Neuronal stem cell (in vitro differentiated cells): ENCODE measurements at regions not wholly inside any gene's neighbourhood (a gene's known extent, or its start where the extent isn't known, plus 50 kb on each side); places are given as distances from the start of the nearest gene placed in this dataset.

Source experiments
- DNase-seq: peaks from one replicate; pipeline ENCODE4 v3.0.0-alpha.2; 2013; ENCODE audit warnings: low spot score
- H2AFZ ChIP-seq: one replicate; pipeline ENCODE4 v1.6.1; 2013; ENCODE audit warnings: mild to moderate bottlenecking, low read length, inconsistent platforms
- H2AK5ac ChIP-seq: 2 replicates; pipeline ENCODE4 v1.6.1; 2013; ENCODE audit warnings: low read depth, mild to moderate bottlenecking, inconsistent platforms, low read length, moderate library complexity, mixed read lengths
- H2BK120ac ChIP-seq: 2 replicates; pipeline ENCODE4 v1.6.1; 2013; ENCODE audit warnings: low read depth, mild to moderate bottlenecking, inconsistent platforms, low read length, moderate library complexity, mixed read lengths
- H2BK12ac ChIP-seq: one replicate; pipeline ENCODE4 v1.6.1; 2013; ENCODE audit warnings: low read length, inconsistent platforms
- H2BK15ac ChIP-seq: 2 replicates; pipeline ENCODE4 v1.6.1; 2013; ENCODE audit warnings: mild to moderate bottlenecking, low read length, inconsistent platforms, mixed read lengths
- H2BK5ac ChIP-seq: one replicate; pipeline ENCODE4 v1.6.1; 2013; ENCODE audit warnings: inconsistent platforms, mild to moderate bottlenecking, low read length, moderate library complexity
- H3K14ac ChIP-seq: one replicate; pipeline ENCODE4 v1.6.1; 2013; ENCODE audit warnings: low read length, inconsistent platforms
- H3K18ac ChIP-seq: 2 replicates; pipeline ENCODE4 v1.6.1; 2013; ENCODE audit warnings: low read length, inconsistent platforms
- H3K23ac ChIP-seq: 2 replicates; pipeline ENCODE4 v1.6.1; 2013; ENCODE audit warnings: low read depth, mild to moderate bottlenecking, mixed read lengths, low read length, inconsistent platforms; ENCODE audit not compliant: poor library complexity
- H3K27ac ChIP-seq: replicated peaks from 3 replicates; pipeline ENCODE4 v1.5.1; 2013; ENCODE audit warnings: low read length, inconsistent platforms
- H3K27me3 ChIP-seq, 3 experiments: 2 replicates each; pipeline ENCODE4 v1.6.1; 2013; ENCODE audit warnings: low read length in 3 of 3, mild to moderate bottlenecking in 2 of 3, inconsistent platforms in 1 of 3, low read depth in 1 of 3, mixed read lengths in 1 of 3, moderate library complexity in 1 of 3; ENCODE audit not compliant: control insufficient read depth in 3 of 3, insufficient read depth in 3 of 3
- H3K36me3 ChIP-seq, 2 donors: replicated peaks in 1 of 2; 2 replicates each; pipeline ENCODE4 v1.6.1; 2013; ENCODE audit warnings: low read length in 2 of 2; ENCODE audit not compliant: control insufficient read depth in 2 of 2, insufficient read depth in 2 of 2
- H3K4ac ChIP-seq: 2 replicates; pipeline ENCODE4 v1.6.1; 2013; ENCODE audit warnings: inconsistent platforms, mild to moderate bottlenecking, low read length, moderate library complexity
- H3K4me1 ChIP-seq, 2 donors: 1 replicate in 1 of 2; 2 replicates in 1 of 2; pipeline ENCODE4 v1.6.1; 2013; ENCODE audit warnings: low read length in 2 of 2, low read depth in 1 of 2; ENCODE audit not compliant: control insufficient read depth in 2 of 2, insufficient read depth in 1 of 2
- H3K4me2 ChIP-seq: one replicate; pipeline ENCODE4 v1.6.1; 2013; ENCODE audit warnings: mild to moderate bottlenecking, low read length, inconsistent platforms; ENCODE audit not compliant: insufficient read depth, poor library complexity, severe bottlenecking
- H3K4me3 ChIP-seq, 2 donors: 2 replicates each; pipeline ENCODE4 v1.5.1; 2013; ENCODE audit warnings: low read length in 2 of 2, mild to moderate bottlenecking in 2 of 2, inconsistent platforms in 1 of 2, moderate library complexity in 1 of 2
- H3K79me1 ChIP-seq: one replicate; pipeline ENCODE4 v1.6.1; 2013; ENCODE audit warnings: low read depth, mild to moderate bottlenecking, inconsistent platforms, low read length, moderate library complexity
- H3K9ac ChIP-seq: one replicate; pipeline ENCODE4 v1.6.1; 2013; ENCODE audit warnings: mild to moderate bottlenecking, low read depth, low read length, inconsistent platforms; ENCODE audit not compliant: poor library complexity
- H3K9me3 ChIP-seq, 2 donors: replicated peaks in 1 of 2; 2 replicates each; pipeline versions ENCODE3 to v1.6.1; 2013; ENCODE audit warnings: low read length in 2 of 2, mild to moderate bottlenecking in 2 of 2, inconsistent platforms in 1 of 2, low read depth in 1 of 2, mixed read lengths in 1 of 2, moderate library complexity in 1 of 2; ENCODE audit not compliant: control insufficient read depth in 2 of 2, insufficient read depth in 1 of 2
- H4K8ac ChIP-seq: one replicate; pipeline ENCODE4 v1.6.1; 2013; ENCODE audit warnings: low read depth, mild to moderate bottlenecking, inconsistent platforms, low read length, moderate library complexity
- H4K91ac ChIP-seq: one replicate; pipeline ENCODE4 v1.6.1; 2013; ENCODE audit warnings: low read length, low read depth, mild to moderate bottlenecking, inconsistent platforms; ENCODE audit not compliant: poor library complexity
- WGBS, 2 donors: extraction: QIAGEN DNeasy Blood & Tissue Kit; methylation state at CpG; one replicate each; pipeline ENCODE4 v1.1.7; 2013; ENCODE audit warnings: missing lambda C conversion rate in 2 of 2, mixed read lengths in 1 of 2; ENCODE audit not compliant: insufficient read length in 2 of 2, insufficient replicate concordance in 1 of 2; ENCODE audit errors: extremely low coverage in 2 of 2; 5-methylcytosine and 5-hydroxymethylcytosine counted together

GRCh38 chr5:74063821-74064220 lies 437.8 kb downstream of the ARHGEF28 start:
- Histone ChIP-seq H3K4me3 (no peak overlapping the region), H2BK5ac (no peak overlapping the region), H2BK15ac (no peak overlapping the region), H2AK5ac (no peak overlapping the region), H2BK120ac (no peak overlapping the region), H3K23ac (no peak overlapping the region), H3K9me3 (no peaks in the 10 kb centered on the region), H3K36me3 (peaks cover 0 to 2% of the 10 kb centered on the region in 2 donors), H3K79me1 (no peaks in the 10 kb centered on the region), H4K8ac (no peak overlapping the region), H2AFZ (no peak overlapping the region), H3K18ac (no peak overlapping the region), H3K9ac (no peak overlapping the region), H4K91ac (no peak overlapping the region), H2BK12ac (no peak overlapping the region), H3K27ac (no peak overlapping the region), H3K4me1 (peaks cover 4 to 5% of the 10 kb centered on the region in 2 donors), H3K14ac (no peak overlapping the region), H3K4me2 (no peak overlapping the region), H3K27me3 (no peaks in the 10 kb centered on the region), H3K4ac (no peak overlapping the region)
- WGBS, 2 donors = no CpG with 5 or more reads among the region's 3 CpGs
- DNase-seq = no peak

GRCh38 chr5:74063346-74063745 lies 437.4 kb downstream of the ARHGEF28 start:
- Histone ChIP-seq H3K4me3 (no peak overlapping the region), H3K27me3 (no peaks in the 10 kb centered on the region), H3K4ac (no peak overlapping the region), H2BK15ac (no peak overlapping the region), H2BK120ac (no peak overlapping the region), H3K18ac (no peak overlapping the region), H2BK5ac (no peak overlapping the region), H3K36me3 (peaks cover 0 to 2% of the 10 kb centered on the region in 2 donors), H4K91ac (no peak overlapping the region), H2BK12ac (no peak overlapping the region), H3K4me1 (peaks cover 4 to 5% of the 10 kb centered on the region in 2 donors), H3K4me2 (no peak overlapping the region), H4K8ac (no peak overlapping the region), H2AK5ac (no peak overlapping the region), H2AFZ (no peak overlapping the region), H3K27ac (no peak overlapping the region), H3K14ac (no peak overlapping the region), H3K79me1 (no peaks in the 10 kb centered on the region), H3K9me3 (no peaks in the 10 kb centered on the region), H3K9ac (no peak overlapping the region), H3K23ac (no peak overlapping the region)
- no CpG with 5 or more reads among the region's 4 CpGs for WGBS, 2 donors
- no peak for DNase-seq

- Histone ChIP-seq H2BK12ac (peak overlapping the region; percentile 87), H3K18ac (peak overlapping the region; percentile 38), H3K36me3 (peaks cover 0 to 2% of the 10 kb centered on the region in 2 donors), H3K4me2 (no peak overlapping the region), H4K91ac (no peak overlapping the region), H2BK5ac (no peak overlapping the region), H3K79me1 (no peaks in the 10 kb centered on the region), H2BK15ac (peak overlapping the region; percentile 16), H3K4ac (no peak overlapping the region), H3K23ac (peak overlapping the region; percentile 13), H3K4me1 (peaks cover 4 to 5% of the 10 kb centered on the region in 2 donors), H4K8ac (peak overlapping the region; percentile 77), H3K9ac (peak overlapping the region; percentile 51), H3K9me3 (no peaks in the 10 kb centered on the region), H3K14ac (no peak overlapping the region), H3K27ac (no peak overlapping the region), H2BK120ac (no peak overlapping the region), H3K27me3 (no peaks in the 10 kb centered on the region), H3K4me3 (peak overlapping the region in 1 of 2 donors; percentile 65), H2AK5ac (no peak overlapping the region), H2AFZ (no peak overlapping the region)
- DNase-seq = no peak
- no CpG with 5 or more reads among the region's 1 CpG for WGBS, 2 donors
Measured at GRCh38 chr5:74061292-74061691, 435.3 kb downstream of the ARHGEF28 start.

- Histone ChIP-seq H3K4me1 (peaks cover 6 to 13% of the 10 kb centered on the region in 2 donors), H2BK15ac (peak overlapping the region; percentile 12), H2BK5ac (no peak overlapping the region), H2BK120ac (no peak overlapping the region), H3K9ac (no peak overlapping the region), H3K4ac (no peak overlapping the region), H3K18ac (peak overlapping the region; percentile 81), H3K4me2 (no peak overlapping the region), H3K27me3 (no peaks in the 10 kb centered on the region), H3K14ac (no peak overlapping the region), H2BK12ac (no peak overlapping the region), H2AK5ac (no peak overlapping the region), H4K91ac (no peak overlapping the region), H2AFZ (no peak overlapping the region), H4K8ac (no peak overlapping the region), H3K79me1 (no peaks in the 10 kb centered on the region), H3K23ac (no peak overlapping the region), H3K27ac (no peak overlapping the region), H3K36me3 (peaks cover 0 to 2% of the 10 kb centered on the region in 2 donors), H3K4me3 (no peak overlapping the region), H3K9me3 (no peaks in the 10 kb centered on the region)
- WGBS, 2 donors = no CpG with 5 or more reads among the region's 1 CpG
- no peak for DNase-seq
Measured at GRCh38 chr5:74059706-74060105, 433.7 kb downstream of the ARHGEF28 start.
